ENCODE measurements at regions not wholly inside any gene's neighbourhood (a gene's known extent, or its start where the extent isn't known, plus 50 kb on each side); places are given as distances from the start of the nearest gene placed in this dataset.

DNA sequence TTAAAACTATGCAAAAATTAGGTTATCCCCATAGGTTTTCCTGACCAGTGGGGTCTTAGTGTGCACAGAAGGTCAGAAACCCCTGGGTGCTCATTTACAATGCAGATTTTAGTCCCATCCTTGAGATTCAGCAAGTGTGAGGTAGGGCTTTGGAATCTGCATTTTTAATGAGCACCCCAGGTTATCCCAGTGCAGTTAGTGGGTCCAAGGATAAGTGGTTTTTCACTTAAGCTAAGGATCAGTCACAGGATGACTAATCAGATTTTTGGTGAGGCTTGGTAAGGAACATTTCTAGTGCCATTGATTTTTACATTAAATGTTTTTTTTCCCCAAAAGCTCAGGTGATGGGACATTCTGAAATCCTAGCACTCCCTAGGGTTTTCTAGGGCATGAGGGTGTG lies 50.7 kb upstream of the MGAT5 start:
- Histone ChIP-seq H3K9me3 (ENCODE audit: insufficient read depth, low read length) (peaks cover 15% of the 10 kb centered on the region; the same call in 1 of the 2 replicates), H3K27me3 (ENCODE audit: insufficient read depth, insufficient read length) (no peaks in the 10 kb centered on the region), H3K9ac (ENCODE audit: insufficient read length, low read depth) (no peak overlapping the region), H3K4me3 (ENCODE audit: insufficient read length, low read depth) (no peak overlapping the region), H3K4me1 (ENCODE audit: insufficient read depth, insufficient read length) (peaks cover 4% of the 10 kb centered on the region), H3K36me3 (ENCODE audit: insufficient read depth, insufficient read length, low read length) (no peaks in the 10 kb centered on the region)
- TF ChIP-seq ZNF274 (IDR thresholded peaks at IDR 0.05; ENCODE audit: low read depth, low read length) (no peak), YY1 (IDR thresholded peaks at IDR 0.05; ENCODE audit: insufficient read depth, insufficient read length) (no peak), SUZ12 (IDR thresholded peaks at IDR 0.05; ENCODE audit: extremely low read depth, insufficient read depth, insufficient read length) (no peak)
- no peak for DNase-seq (ENCODE audit: low read depth, low spot score)
